GM19025 (cell line): ENCODE measurements at regions not wholly inside any gene's neighbourhood (a gene's known extent, or its start where the extent isn't known, plus 50 kb on each side); places are given as distances from the start of the nearest gene placed in this dataset.
"Not testable (repeated sequence)": the region's sequence is repeated elsewhere in the genome, so short reads cannot be mapped to it uniquely, and the experiment has no call there.

ENCODE experiments used
- ATAC-seq: cut with Tn5 transposase; IDR thresholded peaks from one replicate; pipeline ENCODE4 v1.9.1; 2021; ENCODE audit warnings: mild to moderate bottlenecking, low read depth, moderate library complexity; ENCODE audit not compliant: unreplicated experiment

DNA sequence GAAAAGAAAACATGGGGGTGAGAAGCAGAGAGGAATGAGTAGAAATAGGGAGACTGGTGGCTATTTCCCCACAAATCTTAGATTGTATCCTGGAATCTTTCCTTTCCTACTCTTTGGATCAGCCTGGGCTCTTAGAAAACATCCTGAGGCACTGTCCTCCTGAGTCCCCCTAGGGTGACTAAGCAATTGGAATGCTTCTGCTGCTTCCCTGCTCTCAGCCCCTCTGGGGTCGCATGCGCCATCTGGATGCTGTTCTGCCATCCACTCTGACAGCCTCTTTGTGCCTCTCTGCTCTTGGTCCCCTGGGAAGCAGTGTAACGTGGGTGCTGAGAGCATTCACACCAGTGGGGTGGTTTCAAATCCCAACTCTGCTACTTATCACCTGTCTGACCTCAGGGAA is 443.0 kb downstream of the SIPA1L2 start:
- ATAC-seq: no peak

DNA sequence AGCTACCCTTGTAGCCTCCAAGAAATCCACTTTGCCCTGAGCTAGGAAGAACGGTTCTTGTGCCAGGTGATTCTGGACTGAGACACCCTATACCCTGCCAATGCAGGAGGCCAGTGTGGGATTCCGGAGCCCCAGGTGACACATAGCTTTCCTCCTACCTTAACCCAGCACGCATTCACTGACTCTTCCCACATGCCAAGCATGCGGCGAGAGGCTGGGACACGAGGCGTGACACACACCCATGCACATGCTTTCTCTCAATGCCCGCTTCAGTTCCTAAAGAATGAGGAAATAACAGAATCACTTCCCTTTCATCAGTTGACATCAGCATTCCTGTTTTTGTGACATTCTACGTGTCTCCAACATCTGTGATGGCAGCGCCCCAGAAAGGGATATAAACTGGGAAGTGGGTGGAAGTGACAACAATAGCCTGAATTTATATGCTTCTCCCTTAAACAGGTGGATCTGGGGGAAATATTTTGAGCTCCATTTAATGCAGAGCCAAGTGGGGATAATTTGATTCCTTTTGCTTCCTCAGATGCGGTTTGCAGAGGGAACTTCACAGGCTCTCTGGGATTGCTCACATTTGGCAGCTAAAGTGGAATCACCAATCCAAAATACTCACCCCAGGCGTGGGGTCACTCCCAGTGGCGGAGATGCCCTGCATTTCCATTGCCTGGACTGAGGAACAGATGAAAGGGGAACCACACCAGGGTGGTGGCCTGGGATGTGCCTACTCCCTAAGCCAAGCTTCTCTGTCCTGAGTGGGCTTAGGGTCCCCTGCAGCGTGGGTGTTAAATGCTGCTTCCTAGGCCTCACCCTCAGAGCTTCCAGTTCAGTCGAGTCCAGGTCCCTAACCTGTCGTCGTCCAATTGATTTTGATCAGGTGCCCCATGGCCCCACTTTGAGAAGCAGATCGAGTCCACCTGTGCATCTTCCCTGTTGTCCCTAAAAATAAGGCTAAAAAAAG is 445.1 kb downstream of the SIPA1L2 start:
- ATAC-seq: no peak

DNA sequence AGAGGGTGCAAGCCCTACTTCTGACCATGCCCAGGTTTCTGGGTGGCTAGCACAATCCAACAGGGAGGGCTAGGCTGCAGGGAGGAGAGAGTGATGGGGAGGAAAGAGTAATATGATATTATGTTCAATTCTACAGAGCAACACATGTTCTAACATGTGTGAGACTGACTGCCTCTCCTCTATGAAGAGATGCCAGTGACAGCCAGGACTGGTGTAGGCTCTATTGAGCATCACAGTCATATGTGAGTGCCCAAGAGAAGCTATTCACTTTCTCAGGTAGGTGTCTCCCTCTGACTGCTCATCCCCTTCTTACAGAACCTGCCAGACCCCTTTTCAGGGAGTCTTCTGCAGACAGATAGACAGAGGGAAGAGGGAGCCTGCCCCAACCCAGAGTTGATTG is 446.1 kb downstream of the SIPA1L2 start:
- ATAC-seq: no peak

DNA sequence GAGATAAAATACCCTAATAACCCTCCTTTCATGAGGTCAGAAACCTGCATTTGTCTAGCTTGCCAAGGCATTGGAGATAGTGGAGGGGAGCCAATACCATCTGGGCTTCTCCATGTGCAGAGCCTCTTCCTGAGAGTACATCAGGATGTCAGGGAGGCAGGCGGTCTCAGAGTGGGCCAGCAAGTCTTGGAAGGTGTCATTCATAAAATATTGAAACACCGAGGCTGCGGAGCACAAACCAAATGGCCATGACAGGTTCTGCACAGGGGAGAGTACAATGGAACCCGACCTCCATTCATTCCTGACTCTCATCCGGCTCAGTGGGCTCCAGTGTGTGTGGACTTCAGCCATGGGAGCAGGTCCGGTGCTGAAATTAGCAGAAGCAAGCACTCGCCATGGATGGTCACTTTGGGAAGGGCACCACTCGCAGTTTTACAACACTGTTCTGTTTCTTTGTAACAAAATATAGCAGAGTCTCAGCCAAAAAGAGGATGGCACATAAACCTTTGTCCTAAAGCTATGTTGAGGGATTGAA is 446.6 kb downstream of the SIPA1L2 start:
- ATAC-seq: no peak

DNA sequence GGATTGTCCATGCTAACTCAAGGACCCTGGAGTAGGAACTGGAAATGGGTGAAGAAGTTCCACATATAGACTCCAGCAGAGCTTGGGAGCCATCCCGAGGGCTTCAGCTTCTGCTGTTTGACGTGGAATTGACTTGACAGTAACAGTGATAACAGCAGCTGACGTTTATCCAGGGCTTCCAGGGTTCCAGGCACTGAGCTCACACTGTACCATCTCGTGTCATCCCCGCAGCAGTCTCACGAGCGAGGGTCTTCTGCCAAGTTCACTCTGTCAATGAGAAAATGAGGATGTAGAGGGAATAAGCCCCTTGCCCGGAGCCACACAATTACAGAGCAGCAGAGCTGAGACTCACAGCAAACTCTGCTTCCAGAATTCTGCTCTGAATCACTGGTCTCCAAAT is 447.7 kb downstream of the SIPA1L2 start:
- no peak for ATAC-seq

DNA sequence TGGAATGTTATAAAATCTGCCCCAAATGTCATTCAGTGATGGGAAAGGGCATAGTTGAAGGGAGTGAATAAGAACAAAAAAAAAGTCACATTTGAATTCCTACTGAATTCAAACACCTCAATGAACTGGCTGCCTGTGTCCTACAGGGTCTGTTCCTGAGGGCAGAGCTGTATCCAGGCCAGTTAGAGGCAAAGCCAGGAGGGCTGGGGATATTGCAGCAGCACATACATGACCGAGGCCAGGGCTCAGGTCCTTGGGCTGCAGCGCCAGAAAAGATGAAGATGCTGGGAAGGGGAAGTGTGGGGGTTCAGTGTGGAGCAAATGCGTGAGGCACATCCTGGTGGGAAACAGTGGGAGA is 449.2 kb downstream of the SIPA1L2 start:
- ATAC-seq: no peak

DNA sequence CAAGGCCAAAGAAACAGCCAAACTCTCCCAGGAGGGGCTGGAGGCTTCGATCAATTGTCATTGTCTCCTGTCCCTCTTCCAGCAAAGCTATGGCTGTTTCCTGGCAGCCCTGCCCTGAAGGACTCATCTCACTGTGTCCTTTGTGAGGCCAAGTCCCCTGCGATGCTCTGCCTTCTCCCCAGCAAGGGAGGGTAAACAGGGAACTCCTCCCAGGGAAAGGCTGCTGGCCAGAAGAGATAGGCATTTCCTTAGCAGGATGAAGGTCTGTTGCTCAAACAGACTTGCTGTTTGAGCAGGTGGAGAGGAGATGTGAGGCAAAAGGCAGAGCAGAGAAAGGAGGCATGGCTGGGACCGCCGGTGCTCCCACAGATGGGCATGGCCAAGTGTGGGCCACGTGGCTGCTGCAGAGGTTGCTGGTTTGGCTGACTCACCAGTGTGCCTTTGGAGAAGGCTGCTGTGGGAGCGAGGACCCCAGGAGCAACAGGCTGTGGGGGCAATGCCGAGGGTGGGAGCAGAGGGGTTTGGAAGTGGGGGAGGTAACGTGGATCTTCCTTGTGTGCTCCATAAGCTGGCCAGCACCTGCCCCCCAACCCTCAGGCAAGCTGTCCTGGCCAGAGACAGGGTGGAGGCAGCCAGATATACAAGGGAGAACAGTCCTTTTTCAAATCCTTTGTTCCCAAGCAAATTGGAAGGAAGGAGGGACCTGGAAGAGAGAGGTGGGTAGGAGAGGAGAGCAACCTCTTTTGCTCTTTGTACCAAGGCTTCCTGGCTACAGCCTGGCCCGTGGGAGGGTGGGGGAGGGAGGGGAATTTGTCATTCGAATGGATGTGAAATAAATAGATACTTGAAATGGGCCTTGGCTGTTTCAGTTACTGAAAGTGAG is 449.8 kb downstream of the SIPA1L2 start:
- ATAC-seq: no peak

DNA sequence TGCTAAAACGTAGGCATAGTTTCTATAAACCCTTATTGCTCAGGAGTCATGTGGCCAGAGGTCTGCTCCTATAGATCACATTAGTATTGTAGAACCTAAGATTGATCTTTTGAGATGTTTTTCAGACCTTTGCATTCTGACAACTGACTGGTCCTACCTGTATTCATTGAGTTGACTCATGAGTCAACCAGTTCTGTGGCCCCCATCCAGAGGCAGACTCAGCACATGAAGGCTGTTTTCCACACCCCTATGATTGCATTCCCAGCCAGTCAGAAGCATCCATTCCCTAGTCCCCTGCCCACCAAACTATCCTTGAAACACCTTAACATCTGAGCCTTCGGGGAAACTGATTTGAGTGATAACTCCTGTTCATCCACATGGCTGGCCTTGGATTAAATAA is 451.7 kb downstream of the SIPA1L2 start:
- ATAC-seq: no peak

DNA sequence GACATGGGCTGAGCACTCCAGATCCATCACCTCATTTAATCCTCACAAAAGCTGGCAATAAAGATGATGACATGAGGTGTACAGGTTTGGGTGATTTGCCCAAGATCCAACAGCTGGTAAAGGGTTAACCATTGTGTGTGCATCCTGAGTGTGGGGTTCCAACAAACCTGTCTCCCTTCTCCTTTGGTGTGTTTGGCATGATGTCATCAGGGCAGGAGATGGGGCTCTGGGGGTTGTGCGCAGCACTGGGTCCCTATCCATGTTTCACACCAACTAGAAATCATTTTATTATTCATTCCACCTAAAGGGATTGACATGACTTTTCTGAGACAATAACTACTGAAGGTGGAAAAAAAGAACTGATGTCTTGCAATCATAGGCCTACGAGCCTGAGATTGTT is 452.5 kb downstream of the SIPA1L2 start:
- ATAC-seq: no peak

DNA sequence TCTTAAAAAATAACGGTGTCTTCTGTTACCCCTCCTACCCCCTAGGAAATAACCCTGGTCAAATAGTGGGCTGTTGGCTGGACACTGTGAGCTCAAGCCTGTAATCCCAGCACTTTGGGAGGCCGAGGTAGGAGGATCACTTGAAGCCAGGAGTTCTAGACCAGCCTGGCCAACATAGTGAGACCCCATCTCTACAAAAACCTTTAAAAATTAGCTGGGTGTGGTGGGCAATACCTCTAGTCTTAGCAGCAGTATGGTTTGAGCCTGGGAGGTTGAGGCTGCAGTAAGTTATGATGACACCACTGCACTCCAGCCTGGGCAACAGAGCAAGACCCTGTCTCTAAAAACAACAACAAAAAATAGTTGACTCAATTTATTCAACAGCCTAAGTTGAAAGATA is 453.7 kb downstream of the SIPA1L2 start:
- ATAC-seq: no peak

DNA sequence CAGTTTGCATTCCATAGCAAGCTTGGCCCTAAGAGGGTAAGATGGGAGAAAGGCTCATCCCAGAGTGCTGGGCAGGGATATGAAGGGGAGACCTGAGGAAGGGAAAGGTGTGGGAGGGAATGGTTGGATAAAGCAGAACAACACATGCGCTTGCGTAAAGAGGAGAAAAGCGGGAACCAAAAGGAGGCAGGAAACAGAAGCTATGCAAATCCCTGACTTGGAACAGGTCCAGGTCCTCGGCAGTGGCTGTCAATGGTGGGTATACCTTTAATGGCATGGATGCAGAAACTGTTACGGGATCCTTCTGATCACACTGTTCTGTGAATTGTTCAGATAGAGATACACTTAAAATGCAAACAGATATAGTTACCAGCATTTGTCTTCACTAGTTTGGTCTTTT is 455.6 kb downstream of the SIPA1L2 start:
- ATAC-seq: no peak

DNA sequence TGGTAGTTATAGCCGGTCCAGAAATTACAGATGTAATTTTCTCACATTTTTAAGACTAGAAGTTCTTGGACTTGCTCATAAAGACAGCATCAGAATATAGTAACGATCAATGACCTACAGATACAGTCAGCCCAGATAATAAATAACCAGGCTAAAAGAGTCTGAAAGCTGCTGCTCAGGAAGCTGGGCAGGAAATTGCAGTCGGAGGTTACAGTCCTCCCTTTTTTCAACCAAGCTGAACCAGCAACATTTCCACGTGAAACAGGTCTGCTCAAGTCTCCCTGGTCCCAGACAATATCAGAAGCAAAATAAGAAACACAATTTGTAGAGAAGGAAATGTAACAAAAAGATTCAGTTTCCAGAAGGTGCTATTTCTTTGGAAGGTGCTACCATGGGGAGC is 457.4 kb downstream of the SIPA1L2 start:
- no peak for ATAC-seq

DNA sequence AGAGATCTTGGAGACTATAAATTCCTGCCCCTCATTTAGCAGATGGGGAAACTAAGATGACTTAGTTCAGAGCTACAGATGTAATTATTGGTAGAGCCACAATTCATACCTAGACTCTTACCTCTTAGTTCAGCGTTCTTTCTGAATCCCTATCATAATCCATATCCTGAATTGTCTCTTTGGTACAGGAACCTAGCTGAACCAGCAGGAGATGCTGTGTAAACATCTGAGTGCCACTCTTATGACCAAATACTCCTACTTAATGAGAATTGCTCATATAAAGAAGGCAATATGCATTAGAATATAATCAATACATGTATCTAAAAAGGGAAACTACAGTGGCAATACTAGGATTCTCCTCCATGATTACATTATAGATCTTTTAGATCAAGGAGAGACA is 459.0 kb downstream of the SIPA1L2 start:
- ATAC-seq: no peak

DNA sequence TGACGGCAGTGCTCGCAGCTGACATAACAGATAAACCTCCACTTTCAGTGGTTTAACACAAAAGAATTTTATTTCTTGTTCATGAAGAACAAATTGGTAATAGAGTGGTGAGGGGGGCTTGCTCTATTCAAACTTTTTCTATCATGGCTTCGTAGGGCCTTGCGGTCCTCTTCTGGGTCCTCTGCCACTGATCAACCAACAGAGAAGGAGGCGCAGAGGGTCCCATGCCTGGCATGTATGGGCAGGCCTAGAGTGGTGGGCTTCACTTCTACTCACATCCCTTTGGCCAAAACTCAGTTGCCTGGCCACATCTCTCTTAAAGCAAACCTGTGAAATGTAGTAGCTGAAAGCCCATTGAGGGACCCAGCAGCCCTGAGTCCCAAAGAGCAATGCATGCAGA is 460.5 kb downstream of the SIPA1L2 start:
- no peak for ATAC-seq

DNA sequence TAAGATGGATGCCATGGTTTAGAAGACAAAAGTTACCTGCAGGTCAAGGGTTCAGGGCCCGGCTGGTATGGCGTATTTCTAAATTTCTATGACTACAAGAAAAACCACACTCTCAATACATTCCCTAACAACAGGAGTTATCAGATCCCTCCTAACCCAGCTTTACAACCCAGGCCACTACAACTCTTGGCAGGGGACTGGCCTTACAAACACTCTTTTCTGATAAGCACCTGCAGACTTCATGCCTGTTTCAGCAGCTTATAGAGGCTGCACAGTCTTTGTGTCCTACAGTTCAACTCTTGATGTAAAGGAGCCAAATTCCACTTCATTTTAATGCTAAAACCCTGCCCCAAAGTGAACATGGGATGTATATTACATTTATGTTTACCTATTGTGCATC is 461.4 kb downstream of the SIPA1L2 start:
- no peak for ATAC-seq

DNA sequence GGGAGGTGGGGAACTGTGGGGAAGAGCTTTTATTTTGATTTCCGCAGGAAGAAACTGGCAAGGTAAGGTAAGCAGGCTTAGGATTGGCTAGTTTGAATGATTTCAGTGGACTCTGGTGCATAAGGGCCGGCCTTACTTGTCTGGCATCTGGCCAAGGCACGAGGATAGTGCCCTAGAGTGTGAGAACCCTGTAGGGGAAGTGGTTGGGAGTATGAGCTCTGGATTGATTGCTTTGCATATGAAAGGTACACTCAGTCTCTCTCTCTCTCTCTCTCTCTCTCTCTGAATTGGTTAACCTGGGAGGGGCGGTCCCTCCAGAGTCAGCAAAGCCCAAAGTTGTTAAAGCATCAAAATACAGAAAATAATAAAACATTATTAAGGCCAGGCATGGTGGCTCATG is 463.0 kb downstream of the SIPA1L2 start:
- no peak for ATAC-seq

DNA sequence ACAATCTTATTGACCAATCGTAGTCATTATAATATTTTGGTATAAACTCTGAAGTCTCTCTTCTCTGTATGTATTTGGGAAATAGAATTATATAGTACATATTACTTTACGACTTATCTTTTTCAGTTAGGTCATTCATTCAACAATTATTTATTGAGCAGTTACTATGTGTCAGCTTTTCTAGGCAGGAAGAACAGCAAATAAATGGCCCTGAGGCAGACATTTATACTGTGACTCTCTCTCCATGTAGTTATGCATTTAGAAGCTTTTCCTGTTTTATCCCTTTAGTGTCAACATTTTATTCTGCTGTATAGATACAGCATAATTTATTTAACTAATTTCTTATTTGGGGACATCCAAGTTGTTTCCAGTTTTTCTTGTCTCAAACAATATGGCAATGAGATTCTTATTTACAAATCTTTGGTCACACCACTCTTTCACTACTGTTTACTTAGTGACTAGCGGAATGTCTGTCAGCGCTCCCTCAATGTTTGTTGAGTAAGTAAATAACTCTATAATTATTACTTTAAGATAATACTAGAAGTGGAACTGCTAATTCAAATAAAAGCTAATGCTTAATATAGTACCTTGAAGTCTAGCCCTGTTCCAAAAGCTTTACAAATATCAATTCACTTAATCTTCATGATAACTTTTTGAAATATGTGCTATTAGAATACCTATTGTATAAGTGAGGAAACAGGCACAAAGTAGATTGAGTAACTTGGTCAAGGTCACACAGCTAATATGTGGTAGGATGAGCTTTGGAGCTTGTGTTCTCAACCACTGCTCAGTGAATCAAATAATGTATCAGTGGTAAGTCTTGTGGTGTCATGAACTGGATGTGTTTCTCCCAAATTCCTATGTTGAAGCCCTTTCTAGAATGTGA is 465.6 kb downstream of the SIPA1L2 start:
- ATAC-seq: no peak

DNA sequence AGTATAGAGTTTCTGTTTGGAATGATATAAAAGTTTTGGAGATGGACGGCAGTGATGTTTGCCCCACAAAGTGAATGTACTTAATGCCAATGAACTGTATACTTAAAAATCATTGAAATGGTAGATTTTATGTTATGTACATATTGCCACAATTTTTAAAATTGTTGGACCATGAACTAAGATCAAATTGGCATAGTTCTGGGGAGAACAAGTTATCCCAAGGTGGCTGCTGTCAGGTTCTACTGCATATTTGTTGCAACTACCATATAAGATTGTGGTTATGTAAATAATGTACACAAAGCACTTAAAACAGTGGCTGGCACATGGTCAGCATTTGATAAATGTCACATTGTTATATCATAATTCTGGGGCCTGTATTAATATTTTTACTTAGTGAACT is 466.4 kb downstream of the SIPA1L2 start:
- ATAC-seq: no peak

DNA sequence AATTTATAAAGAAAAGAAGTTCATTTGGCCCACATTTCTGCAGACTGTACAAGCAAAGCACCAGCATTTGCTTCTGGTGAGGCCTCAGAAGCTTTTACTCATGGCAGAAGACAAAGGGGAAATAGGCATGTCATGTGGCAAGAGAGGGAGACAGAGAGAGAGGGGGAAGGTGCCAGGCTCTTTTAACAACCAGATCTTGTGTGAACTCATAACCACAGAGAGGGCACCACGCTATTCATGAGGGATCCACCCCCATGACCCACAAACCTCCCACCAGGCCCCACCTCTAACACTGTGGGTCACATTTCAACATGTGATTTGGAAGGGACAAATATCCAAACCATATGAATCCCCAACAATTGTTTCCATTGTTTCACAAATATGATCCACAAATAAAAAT is 467.9 kb downstream of the SIPA1L2 start:
- no peak for ATAC-seq

DNA sequence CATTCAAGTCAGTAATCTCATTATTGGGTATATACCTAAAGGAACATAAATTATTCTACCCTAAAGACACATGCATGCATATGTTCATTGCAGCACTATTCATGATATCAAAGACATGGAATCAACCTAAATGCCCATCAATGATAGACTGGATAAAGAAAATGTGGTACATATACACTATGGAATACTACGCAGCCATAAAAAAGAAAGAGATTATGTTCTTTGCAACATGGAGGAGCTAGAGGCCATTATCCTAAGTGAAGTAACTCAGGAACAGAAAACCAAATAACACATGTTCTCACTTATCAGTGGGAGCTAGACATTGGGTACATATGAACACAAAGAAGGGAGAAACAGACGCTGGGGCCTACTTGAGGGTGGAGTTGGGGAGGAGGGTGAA is 471.4 kb downstream of the SIPA1L2 start:
- ATAC-seq: not testable (repeated sequence)
